ENCODE measurements at regions not wholly inside any gene's neighbourhood (a gene's known extent, or its start where the extent isn't known, plus 50 kb on each side); places are given as distances from the start of the nearest gene placed in this dataset.

DNA sequence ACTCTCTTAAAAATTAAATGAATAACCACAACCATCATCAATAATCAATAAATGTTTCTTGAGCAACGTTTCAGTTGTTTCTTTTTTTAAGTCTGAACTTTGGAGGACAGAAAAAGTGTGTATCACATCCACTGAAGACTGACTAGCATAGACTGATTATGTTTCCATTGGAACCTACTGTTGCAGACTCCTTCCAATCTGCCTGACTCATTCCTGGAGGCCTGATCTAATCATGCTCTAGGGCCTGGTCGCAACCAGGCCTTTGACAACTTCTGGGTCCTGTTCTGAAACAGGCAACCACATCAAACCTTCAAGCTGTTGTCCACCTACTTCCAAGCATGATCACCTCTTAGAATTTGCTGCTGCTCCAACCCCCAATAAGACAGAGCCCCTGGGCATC, 109.2 kb upstream of the NUDT7 start:
- TF ChIP-seq CTCF (IDR thresholded peaks at IDR 0.05; ENCODE audit: low read length) (no peak), EZH2 (IDR thresholded peaks at IDR 0.05; ENCODE audit: borderline replicate concordance, low read length) (no peak)
